BE2C (cell line): ENCODE measurements at regions not wholly inside any gene's neighbourhood (a gene's known extent, or its start where the extent isn't known, plus 50 kb on each side); places are given as distances from the start of the nearest gene placed in this dataset.
"Not testable (repeated sequence)": the region's sequence is repeated elsewhere in the genome, so short reads cannot be mapped to it uniquely, and the experiment has no call there.

Experiments
- DNase-seq: peaks from one replicate; pipeline ENCODE4 v3.0.0-alpha.2; 2020
- H3K27me3 ChIP-seq: fragments of 250-450 bp; sonication (Bioruptor Pico); 2 replicates; pipeline ENCODE4 v1.5.1; 2020; ENCODE audit warnings: mild to moderate bottlenecking
- H3K36me3 ChIP-seq: fragments of 250-450 bp; sonication (Bioruptor Pico); 2 replicates; pipeline ENCODE4 v1.5.1; 2020; ENCODE audit warnings: mild to moderate bottlenecking
- H3K4me1 ChIP-seq: fragments of 250-450 bp; sonication (Bioruptor Pico); 2 replicates; pipeline ENCODE4 v1.5.1; 2020
- H3K4me3 ChIP-seq: 2 replicates; pipeline ENCODE4 v1.5.1; 2011; ENCODE audit warnings: low read depth, low read length
- H3K9me3 ChIP-seq: fragments of 250-450 bp; sonication (Bioruptor Pico); 2 replicates; pipeline ENCODE4 v1.5.1; 2020
- CTCF ChIP-seq: IDR thresholded peaks from 2 replicates; pipeline ENCODE4 v1.5.1; 2012; ENCODE audit warnings: mild to moderate bottlenecking, low read depth, low read length

GRCh38 chr10:61047788-61048560, 104.0 kb upstream of the RHOBTB1 start:
- H3K4me1 ChIP-seq = no peaks in the 10 kb centered on the region
- H3K27me3 ChIP-seq = no peaks in the 10 kb centered on the region; the same call in 1 of the 2 replicates
- no peak for DNase-seq
- TF ChIP-seq CTCF = no peak
- H3K36me3 ChIP-seq = no peaks in the 10 kb centered on the region
- no peaks in the 10 kb centered on the region for H3K9me3 ChIP-seq
- no peak overlapping the region for H3K4me3 ChIP-seq

GRCh38 chr10:61047081-61047480, 103.1 kb upstream of the RHOBTB1 start:
- H3K9me3 ChIP-seq = no peaks in the 10 kb centered on the region
- no peak for DNase-seq
- H3K4me3 ChIP-seq = no peak overlapping the region
- no peaks in the 10 kb centered on the region for H3K4me1 ChIP-seq
- TF ChIP-seq CTCF = no peak
- no peaks in the 10 kb centered on the region for H3K36me3 ChIP-seq
- H3K27me3 ChIP-seq = no peaks in the 10 kb centered on the region; the same call in 1 of the 2 replicates

- H3K4me1 ChIP-seq, H3K27me3 ChIP-seq, DNase-seq, H3K36me3 ChIP-seq, H3K9me3 ChIP-seq, H3K4me3 ChIP-seq: not testable (repeated sequence)
Measured at GRCh38 chr10:61045480-61045879, 101.5 kb upstream of the RHOBTB1 start.

- Histone ChIP-seq H3K27me3 (no peaks in the 10 kb centered on the region; the same call in 1 of the 2 replicates), H3K4me3 (no peak overlapping the region), H3K36me3 (no peaks in the 10 kb centered on the region), H3K9me3 (no peaks in the 10 kb centered on the region), H3K4me1 (no peaks in the 10 kb centered on the region)
- DNase-seq = no peak
- TF ChIP-seq CTCF = no peak
Measured at GRCh38 chr10:61042533-61042932, 98.5 kb upstream of the RHOBTB1 start.

- no peaks in the 10 kb centered on the region for H3K36me3 ChIP-seq
- no peak overlapping the region for H3K4me3 ChIP-seq
- no peak for TF ChIP-seq CTCF
- H3K27me3 ChIP-seq = no peaks in the 10 kb centered on the region
- no peaks in the 10 kb centered on the region for H3K4me1 ChIP-seq
- DNase-seq = no peak
- H3K9me3 ChIP-seq = no peaks in the 10 kb centered on the region
Measured at GRCh38 chr10:61040399-61041016, 96.5 kb upstream of the RHOBTB1 start.

- DNase-seq = no peak
- H3K4me3 ChIP-seq = no peak overlapping the region
- TF ChIP-seq CTCF = no peak
Measured at GRCh38 chr10:61039868-61040267, 95.9 kb upstream of the RHOBTB1 start.

GRCh38 chr10:61037261-61037830, 93.4 kb upstream of the RHOBTB1 start:
- not testable (repeated sequence) for H3K36me3 ChIP-seq, H3K4me1 ChIP-seq, H3K9me3 ChIP-seq, H3K27me3 ChIP-seq, H3K4me3 ChIP-seq, DNase-seq

More at GRCh38 chr10:61039868-61040267, 95.9 kb upstream of the RHOBTB1 start:
- Histone ChIP-seq H3K36me3 (no peaks in the 10 kb centered on the region), H3K9me3 (no peaks in the 10 kb centered on the region), H3K27me3 (no peaks in the 10 kb centered on the region), H3K4me1 (no peaks in the 10 kb centered on the region)

GRCh38 chr10:61036148-61036547, 92.2 kb upstream of the RHOBTB1 start:
- H3K27me3 ChIP-seq, H3K36me3 ChIP-seq, H3K4me1 ChIP-seq, DNase-seq, H3K4me3 ChIP-seq, H3K9me3 ChIP-seq: not testable (repeated sequence)
